HepG2 (cell line): ENCODE measurements at regions not wholly inside any gene's neighbourhood (a gene's known extent, or its start where the extent isn't known, plus 50 kb on each side); places are given as distances from the start of the nearest gene placed in this dataset.

Source experiments
- NFAT5 ChIP-seq: sonication (generic); formaldehyde crosslinking; IDR thresholded peaks from 2 replicates; pipeline ENCODE4 v1.4.0; 2020; ENCODE audit warnings: missing genetic modification reagents
- ZC3H13 ChIP-seq: sonication (generic); formaldehyde crosslinking; IDR thresholded peaks from 2 replicates; pipeline ENCODE4 v1.8.1; 2023; ENCODE audit warnings: mild to moderate bottlenecking, missing genetic modification reagents, moderate library complexity
- ZHX2 ChIP-seq, 2 experiments: sonication (generic) in 1 of 2; formaldehyde crosslinking in 1 of 2; IDR thresholded peaks; 2 replicates each; pipeline versions ENCODE4 v1.6.1 to v1.9.0; 2014 to 2022; ENCODE audit warnings: antibody characterized with exemption in 1 of 2, borderline replicate concordance in 1 of 2, inconsistent platforms in 1 of 2, low read depth in 1 of 2, missing genetic modification reagents in 1 of 2
- ZMYM2 ChIP-seq: sonication (generic); formaldehyde crosslinking; IDR thresholded peaks from 2 replicates; pipeline ENCODE4 v1.8.0; 2022; ENCODE audit warnings: mild to moderate bottlenecking, missing genetic modification reagents
- ZNF737 ChIP-seq: sonication (generic); formaldehyde crosslinking; IDR thresholded peaks from 2 replicates; pipeline ENCODE4 v1.5.0; 2020; ENCODE audit warnings: missing genetic modification reagents, mild to moderate bottlenecking, borderline replicate concordance
- TF ChIP-seq, protein P1 (sequence below): sonication (generic); formaldehyde crosslinking; IDR thresholded peaks from 2 replicates; pipeline ENCODE4 v1.5.0; 2020; ENCODE audit warnings: mild to moderate bottlenecking, missing genetic modification reagents, borderline replicate concordance

GRCh38 chr2:30356776-30357175, 90.3 kb upstream of the LCLAT1 start (continued):
- TF ChIP-seq, protein P1, sequence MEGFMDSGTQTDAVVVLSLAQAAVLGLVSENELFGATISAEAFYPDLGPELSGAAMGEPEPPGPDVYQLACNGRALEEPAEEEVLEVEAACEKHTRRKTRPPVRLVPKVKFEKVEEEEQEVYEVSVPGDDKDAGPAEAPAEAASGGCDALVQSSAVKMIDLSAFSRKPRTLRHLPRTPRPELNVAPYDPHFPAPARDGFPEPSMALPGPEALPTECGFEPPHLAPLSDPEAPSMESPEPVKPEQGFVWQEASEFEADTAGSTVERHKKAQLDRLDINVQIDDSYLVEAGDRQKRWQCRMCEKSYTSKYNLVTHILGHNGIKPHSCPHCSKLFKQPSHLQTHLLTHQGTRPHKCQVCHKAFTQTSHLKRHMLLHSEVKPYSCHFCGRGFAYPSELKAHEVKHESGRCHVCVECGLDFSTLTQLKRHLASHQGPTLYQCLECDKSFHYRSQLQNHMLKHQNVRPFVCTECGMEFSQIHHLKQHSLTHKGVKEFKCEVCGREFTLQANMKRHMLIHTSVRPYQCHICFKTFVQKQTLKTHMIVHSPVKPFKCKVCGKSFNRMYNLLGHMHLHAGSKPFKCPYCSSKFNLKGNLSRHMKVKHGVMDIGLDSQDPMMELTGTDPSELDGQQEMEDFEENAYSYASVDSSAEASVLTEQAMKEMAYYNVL, result no peak
- TF ChIP-seq ZMYM2 (CRISPR knock-in tag), result no peak
- TF ChIP-seq ZC3H13, result no peak
- no peak for TF ChIP-seq NFAT5 (CRISPR knock-in tag)
- TF ChIP-seq ZHX2 (IDR thresholded peaks at IDR 0.05; ENCODE audit: low read depth), result no peak
- no peak for TF ChIP-seq ZHX2 (CRISPR knock-in tag; IDR thresholded peaks at IDR 0.05; ENCODE audit: borderline replicate concordance)
- TF ChIP-seq ZNF737 (CRISPR knock-in tag), result no peak
- TF ChIP-seq, all 625 proteins: peak for 0
